ENCODE measurements at regions not wholly inside any gene's neighbourhood (a gene's known extent, or its start where the extent isn't known, plus 50 kb on each side); places are given as distances from the start of the nearest gene placed in this dataset.

DNA sequence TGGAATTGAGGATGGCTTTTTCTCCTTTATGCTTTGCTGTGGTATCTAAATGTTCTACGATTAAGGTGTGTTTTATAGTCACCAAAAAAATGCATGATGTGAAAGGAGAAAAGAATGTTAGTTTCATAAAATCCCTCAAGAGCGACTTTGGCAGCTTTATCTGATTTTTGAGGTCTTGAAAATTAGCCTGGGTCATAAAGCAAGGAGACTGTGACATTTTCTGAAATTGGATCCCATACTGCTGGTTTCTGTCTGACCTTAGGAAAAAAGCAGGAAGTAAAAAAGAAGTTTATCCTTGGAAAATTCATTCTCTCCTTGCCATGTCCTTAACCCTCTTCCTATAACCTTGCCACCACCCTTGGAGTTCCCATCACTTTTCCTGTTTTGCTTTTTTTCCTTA is 525.3 kb downstream of the CD83 start:
- TF ChIP-seq POLR2AphosphoS5 (IDR thresholded peaks at IDR 0.05; ENCODE audit: low read depth, low read length): no peak
- no peak for TF ChIP-seq FOXP2 (optimal IDR thresholded peaks at IDR 0.05; ENCODE audit: borderline replicate concordance, extremely low read depth, extremely low read length, insufficient read depth)
- TF ChIP-seq, protein P1, sequence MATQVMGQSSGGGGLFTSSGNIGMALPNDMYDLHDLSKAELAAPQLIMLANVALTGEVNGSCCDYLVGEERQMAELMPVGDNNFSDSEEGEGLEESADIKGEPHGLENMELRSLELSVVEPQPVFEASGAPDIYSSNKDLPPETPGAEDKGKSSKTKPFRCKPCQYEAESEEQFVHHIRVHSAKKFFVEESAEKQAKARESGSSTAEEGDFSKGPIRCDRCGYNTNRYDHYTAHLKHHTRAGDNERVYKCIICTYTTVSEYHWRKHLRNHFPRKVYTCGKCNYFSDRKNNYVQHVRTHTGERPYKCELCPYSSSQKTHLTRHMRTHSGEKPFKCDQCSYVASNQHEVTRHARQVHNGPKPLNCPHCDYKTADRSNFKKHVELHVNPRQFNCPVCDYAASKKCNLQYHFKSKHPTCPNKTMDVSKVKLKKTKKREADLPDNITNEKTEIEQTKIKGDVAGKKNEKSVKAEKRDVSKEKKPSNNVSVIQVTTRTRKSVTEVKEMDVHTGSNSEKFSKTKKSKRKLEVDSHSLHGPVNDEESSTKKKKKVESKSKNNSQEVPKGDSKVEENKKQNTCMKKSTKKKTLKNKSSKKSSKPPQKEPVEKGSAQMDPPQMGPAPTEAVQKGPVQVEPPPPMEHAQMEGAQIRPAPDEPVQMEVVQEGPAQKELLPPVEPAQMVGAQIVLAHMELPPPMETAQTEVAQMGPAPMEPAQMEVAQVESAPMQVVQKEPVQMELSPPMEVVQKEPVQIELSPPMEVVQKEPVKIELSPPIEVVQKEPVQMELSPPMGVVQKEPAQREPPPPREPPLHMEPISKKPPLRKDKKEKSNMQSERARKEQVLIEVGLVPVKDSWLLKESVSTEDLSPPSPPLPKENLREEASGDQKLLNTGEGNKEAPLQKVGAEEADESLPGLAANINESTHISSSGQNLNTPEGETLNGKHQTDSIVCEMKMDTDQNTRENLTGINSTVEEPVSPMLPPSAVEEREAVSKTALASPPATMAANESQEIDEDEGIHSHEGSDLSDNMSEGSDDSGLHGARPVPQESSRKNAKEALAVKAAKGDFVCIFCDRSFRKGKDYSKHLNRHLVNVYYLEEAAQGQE (IDR thresholded peaks at IDR 0.05; ENCODE audit: insufficient read depth in 1 of 2, low read depth in 2 of 2, low read length in 2 of 2): no peak
